IMR-90 (cell line): ENCODE measurements at regions not wholly inside any gene's neighbourhood (a gene's known extent, or its start where the extent isn't known, plus 50 kb on each side); places are given as distances from the start of the nearest gene placed in this dataset.

Experiments used
- BHLHE40 ChIP-seq: fragments of 150-350 bp; IDR thresholded peaks from 2 replicates; pipeline ENCODE4 v1.6.1; 2016; ENCODE audit warnings: mild to moderate bottlenecking, low read depth, low read length
- CEBPB ChIP-seq: IDR thresholded peaks from 2 replicates; pipeline ENCODE4 v1.6.1; 2012; ENCODE audit warnings: low read depth, low read length, improper control_type of control experiment
- CTCF ChIP-seq: conservative IDR thresholded peaks from 2 replicates; pipeline ENCODE4 v1.5.1; 2012; ENCODE audit warnings: mild to moderate bottlenecking, low read depth, low read length, improper control_type of control experiment
- ELK1 ChIP-seq: fragments of 150-350 bp; IDR thresholded peaks from 2 replicates; pipeline ENCODE4 v1.6.1; 2016; ENCODE audit warnings: low read depth, mild to moderate bottlenecking, low read length, moderate library complexity, borderline replicate concordance
- FOS ChIP-seq: fragments of 150-350 bp; IDR thresholded peaks from 2 replicates; pipeline ENCODE4 v1.6.1; 2016; ENCODE audit warnings: low read depth, low read length
- MAZ ChIP-seq: IDR thresholded peaks from 2 replicates; pipeline ENCODE4 v1.6.1; 2012; ENCODE audit warnings: low read depth, mild to moderate bottlenecking, low read length, improper control_type of control experiment, moderate library complexity, borderline replicate concordance
- MXI1 ChIP-seq: IDR thresholded peaks from 2 replicates; pipeline ENCODE4 v1.6.1; 2012; ENCODE audit warnings: low read depth, mild to moderate bottlenecking, low read length, moderate library complexity, borderline replicate concordance
- NFE2L2 ChIP-seq: fragments of 150-350 bp; IDR thresholded peaks from 2 replicates; pipeline ENCODE4 v1.6.1; 2016; ENCODE audit warnings: low read depth, mild to moderate bottlenecking, low read length
- POLR2A ChIP-seq: IDR thresholded peaks from 2 replicates; pipeline ENCODE4 v1.6.1; 2012; ENCODE audit warnings: mild to moderate bottlenecking, low read depth, low read length
- RAD21 ChIP-seq: IDR thresholded peaks from 2 replicates; pipeline ENCODE4 v1.6.1; 2012; ENCODE audit warnings: low read length, improper control_type of control experiment
- RCOR1 ChIP-seq: IDR thresholded peaks from 2 replicates; pipeline ENCODE4 v1.6.1; 2012; ENCODE audit warnings: mild to moderate bottlenecking, low read length, improper control_type of control experiment; ENCODE audit not compliant: insufficient replicate concordance
- SMC3 ChIP-seq: fragments of 150-350 bp; IDR thresholded peaks from 2 replicates; pipeline ENCODE4 v1.6.1; 2016; ENCODE audit warnings: low read depth, mild to moderate bottlenecking, antibody characterized with exemption, low read length, moderate library complexity
- USF2 ChIP-seq: fragments of 150-350 bp; IDR thresholded peaks from 2 replicates; pipeline ENCODE4 v1.6.1; 2017; ENCODE audit warnings: mild to moderate bottlenecking, antibody characterized with exemption, low read length, low read depth

GRCh38 chr21:20250337-20250736 lies 747.9 kb upstream of the NCAM2 start:
- TF ChIP-seq CTCF (no peak), RAD21 (no peak), CEBPB (no peak), USF2 (no peak), ELK1 (no peak), POLR2A (no peak), RCOR1 (no peak), MAZ (no peak), FOS (no peak), BHLHE40 (no peak), MXI1 (no peak), NFE2L2 (no peak), SMC3 (no peak)
